ENCODE measurements at regions not wholly inside any gene's neighbourhood (a gene's known extent, or its start where the extent isn't known, plus 50 kb on each side); places are given as distances from the start of the nearest gene placed in this dataset.

GRCh38 chr5:15132816-15133405 is 261.3 kb upstream of the ANKH start:
- no peak for TF ChIP-seq CTCF (IDR thresholded peaks at IDR 0.05; ENCODE audit: low read depth, low read length, missing control alignments)
- no peak for DNase-seq (ENCODE audit: low read depth)
- no peak overlapping the region for H3K4me3 ChIP-seq (ENCODE audit: low read depth, low read length)

GRCh38 chr5:15131909-15132308 is 260.3 kb upstream of the ANKH start:
- TF ChIP-seq CTCF (IDR thresholded peaks at IDR 0.05; ENCODE audit: low read depth, low read length, missing control alignments), result no peak
- no peak overlapping the region for H3K4me3 ChIP-seq (ENCODE audit: low read depth, low read length)
- no peak for DNase-seq (ENCODE audit: low read depth)

GRCh38 chr5:15124871-15125568 is 253.4 kb upstream of the ANKH start:
- no peak for TF ChIP-seq CTCF (IDR thresholded peaks at IDR 0.05; ENCODE audit: low read depth, low read length, missing control alignments)
- no peak for DNase-seq (ENCODE audit: low read depth)
- no peak overlapping the region for H3K4me3 ChIP-seq (ENCODE audit: low read depth, low read length)

- DNase-seq (ENCODE audit: low read depth), result no peak
- H3K4me3 ChIP-seq (ENCODE audit: low read depth, low read length), result no peak overlapping the region
- no peak for TF ChIP-seq CTCF (IDR thresholded peaks at IDR 0.05; ENCODE audit: low read depth, low read length, missing control alignments)
These were observed 252.9 kb upstream of the ANKH start for GRCh38 chr5:15124461-15124860.

GRCh38 chr5:15117688-15118087 is 246.1 kb upstream of the ANKH start:
- H3K4me3 ChIP-seq (ENCODE audit: low read depth, low read length), result no peak overlapping the region
- TF ChIP-seq CTCF (IDR thresholded peaks at IDR 0.05; ENCODE audit: low read depth, low read length, missing control alignments), result no peak
- DNase-seq (ENCODE audit: low read depth), result no peak

- no peak for DNase-seq (ENCODE audit: low read depth)
- TF ChIP-seq CTCF (IDR thresholded peaks at IDR 0.05; ENCODE audit: low read depth, low read length, missing control alignments), result no peak
- H3K4me3 ChIP-seq (ENCODE audit: low read depth, low read length), result no peak overlapping the region
These were observed 245.4 kb upstream of the ANKH start for GRCh38 chr5:15116996-15117395.
